Tibial artery (tissue), 4 donors: ENCODE measurements at regions not wholly inside any gene's neighbourhood (a gene's known extent, or its start where the extent isn't known, plus 50 kb on each side); places are given as distances from the start of the nearest gene placed in this dataset.

Experiments
- DNase-seq, 2 donors: peaks; one replicate each; pipeline ENCODE4 v3.0.0-alpha.2; 2019
- H3K27ac ChIP-seq, 2 donors: fragments of 200-600 bp; sonication (generic) in 1 of 2; 1 replicate in 1 of 2; 2 replicates in 1 of 2; pipeline ENCODE4 v1.5.1; 2018 to 2019; ENCODE audit warnings: mild to moderate bottlenecking in 1 of 2
- H3K27me3 ChIP-seq, 2 donors: fragments of 200-600 bp; sonication (generic) in 1 of 2; one replicate each; pipeline versions ENCODE4 v1.5.1 to v1.6.0; 2016 to 2019
- H3K36me3 ChIP-seq, 3 donors: fragments of 200-600 bp; sonication (generic) in 2 of 3; one replicate each; pipeline ENCODE4 v1.5.1; 2016 to 2019; ENCODE audit warnings: mild to moderate bottlenecking in 2 of 3
- H3K4me1 ChIP-seq, 4 donors: fragments of 200-600 bp; sonication (generic) in 2 of 4; 1 replicate in 3 of 4; 2 replicates in 1 of 4; pipeline ENCODE4 v1.5.1; 2016 to 2019
- H3K4me3 ChIP-seq, 2 donors: fragments of 200-600 bp; sonication (generic) in 1 of 2; 1 replicate in 1 of 2; 2 replicates in 1 of 2; pipeline ENCODE4 v1.5.1; 2018 to 2019; ENCODE audit warnings: mild to moderate bottlenecking in 2 of 2
- H3K9me3 ChIP-seq, 3 donors: fragments of 200-600 bp; sonication (generic) in 1 of 3; one replicate each; pipeline ENCODE4 v1.5.1; 2016 to 2019
- CTCF ChIP-seq, 2 experiments: fragments of 200-600 bp in 1 of 2; fragments of 450-650 bp in 1 of 2; IDR thresholded peaks; one replicate each; pipeline ENCODE4 v1.5.1; 2017 to 2019; ENCODE audit warnings: antibody characterized with exemption in 2 of 2, mild to moderate bottlenecking in 1 of 2, moderate library complexity in 1 of 2
- intact Hi-C: fragments of 100-400 bp; cut with DNase I; formaldehyde crosslinking; loops from one replicate; pipeline ENCODE4 v1.15.0; 2023; ENCODE audit warnings: low total_unique reads

- intact Hi-C loops, result no loop called here
- DNase-seq, result no peak
- no peak for TF ChIP-seq CTCF (IDR thresholded peaks at IDR 0.05)
- no peaks in the 10 kb centered on the region for H3K36me3 ChIP-seq
- H3K4me1 ChIP-seq, result no peaks in the 10 kb centered on the region
- no peak overlapping the region for H3K27ac ChIP-seq
- H3K4me3 ChIP-seq, result no peak overlapping the region
- no peaks in the 10 kb centered on the region for H3K9me3 ChIP-seq
- H3K27me3 ChIP-seq, result no peaks in the 10 kb centered on the region
These were observed 918.3 kb downstream of the EPHA4 start for GRCh38 chr2:220653776-220654175.

- no peak overlapping the region for H3K27ac ChIP-seq
- no peaks in the 10 kb centered on the region for H3K36me3 ChIP-seq
- TF ChIP-seq CTCF (IDR thresholded peaks at IDR 0.05), result no peak
- no peaks in the 10 kb centered on the region for H3K4me1 ChIP-seq
- H3K27me3 ChIP-seq, result no peaks in the 10 kb centered on the region
- intact Hi-C loops, result no loop called here
- H3K4me3 ChIP-seq, result no peak overlapping the region
- H3K9me3 ChIP-seq, result no peaks in the 10 kb centered on the region
- DNase-seq, result no peak
These were observed 917.8 kb downstream of the EPHA4 start for GRCh38 chr2:220654322-220654721.

GRCh38 chr2:220660277-220661145, 911.6 kb downstream of the EPHA4 start:
- no peak for TF ChIP-seq CTCF (IDR thresholded peaks at IDR 0.05)
- Histone ChIP-seq H3K36me3 (no peaks in the 10 kb centered on the region), H3K27ac (no peak overlapping the region), H3K9me3 (no peaks in the 10 kb centered on the region), H3K4me3 (no peak overlapping the region), H3K27me3 (no peaks in the 10 kb centered on the region), H3K4me1 (no peaks in the 10 kb centered on the region)
- intact Hi-C loops, result no loop called here
- no peak for DNase-seq

- no peak overlapping the region for H3K4me3 ChIP-seq
- H3K9me3 ChIP-seq, result no peaks in the 10 kb centered on the region
- TF ChIP-seq CTCF (IDR thresholded peaks at IDR 0.05), result no peak
- H3K27ac ChIP-seq, result no peak overlapping the region
- DNase-seq, result no peak
- no peaks in the 10 kb centered on the region for H3K27me3 ChIP-seq
- H3K4me1 ChIP-seq, result no peaks in the 10 kb centered on the region
- H3K36me3 ChIP-seq, result no peaks in the 10 kb centered on the region
- intact Hi-C loops, result no loop called here
These were observed 909.7 kb downstream of the EPHA4 start for GRCh38 chr2:220662431-220662830.

- Histone ChIP-seq H3K4me3 (no peak overlapping the region), H3K27me3 (no peaks in the 10 kb centered on the region), H3K27ac (no peak overlapping the region), H3K4me1 (no peaks in the 10 kb centered on the region), H3K36me3 (no peaks in the 10 kb centered on the region), H3K9me3 (no peaks in the 10 kb centered on the region)
- no peak for DNase-seq
- intact Hi-C loops, result no loop called here
- no peak for TF ChIP-seq CTCF (IDR thresholded peaks at IDR 0.05)
These were observed 909.0 kb downstream of the EPHA4 start for GRCh38 chr2:220663065-220663464.
